ENCODE measurements at regions not wholly inside any gene's neighbourhood (a gene's known extent, or its start where the extent isn't known, plus 50 kb on each side); places are given as distances from the start of the nearest gene placed in this dataset.

- intact Hi-C loops (cut with DNase I): no loop called here
- TF ChIP-seq POLR2A (IDR thresholded peaks at IDR 0.05): no peak
- no peak for TF ChIP-seq CTCF (IDR thresholded peaks at IDR 0.05)
- DNase-seq (no peak), ATAC-seq (peak in 1 of 4 donors; percentile 42)
- H3K27me3 ChIP-seq: peaks cover 0 to 20% (median 0%) of the 10 kb centered on the region in 9 donors
- no peaks in the 10 kb centered on the region for H3K36me3 ChIP-seq
- H3K4me1 ChIP-seq: peaks cover 0 to 4% (median 0%) of the 10 kb centered on the region in 12 donors
- 87 to 91% (median 90%) methylated on average over 4 of the region's 4 CpGs for whole genome bisulfite sequencing, 4 donors
- H3K4me3 ChIP-seq: no peak overlapping the region
- no peak overlapping the region for H3K27ac ChIP-seq
- peaks cover 0 to 5% (median 0%) of the 10 kb centered on the region in 12 donors for H3K9me3 ChIP-seq
These were observed 303.2 kb upstream of the TLE3 start for GRCh38 chr15:70400766-70401541.

- Histone ChIP-seq H3K27ac (no peak overlapping the region), H3K4me1 (peaks cover 0 to 4% (median 0%) of the 10 kb centered on the region in 12 donors), H3K36me3 (no peaks in the 10 kb centered on the region), H3K4me3 (no peak overlapping the region), H3K9me3 (no peaks in the 10 kb centered on the region), H3K27me3 (peaks cover 0 to 29% (median 0%) of the 10 kb centered on the region in 9 donors)
- ATAC-seq: no peak
- no peak for DNase-seq
- TF ChIP-seq POLR2A (IDR thresholded peaks at IDR 0.05) (no peak), CTCF (IDR thresholded peaks at IDR 0.05) (no peak)
- intact Hi-C loops (cut with DNase I): no loop called here
These were observed 301.5 kb upstream of the TLE3 start for GRCh38 chr15:70399204-70399603.

- no peak for DNase-seq
- no peak for ATAC-seq
- Histone ChIP-seq H3K27me3 (peaks cover 0 to 29% (median 0%) of the 10 kb centered on the region in 9 donors), H3K9me3 (no peaks in the 10 kb centered on the region), H3K36me3 (no peaks in the 10 kb centered on the region), H3K4me1 (peaks cover 0 to 4% (median 0%) of the 10 kb centered on the region in 12 donors), H3K4me3 (no peak overlapping the region), H3K27ac (no peak overlapping the region)
- TF ChIP-seq POLR2A (IDR thresholded peaks at IDR 0.05) (no peak), CTCF (IDR thresholded peaks at IDR 0.05) (no peak)
- intact Hi-C loops (cut with DNase I): no loop called here
- 93 to 99% (median 98%) methylated on average over 4 of the region's 4 CpGs for WGBS, 4 donors
These were observed 301.0 kb upstream of the TLE3 start for GRCh38 chr15:70398694-70399093.

- WGBS, 4 donors: 87 to 96% (median 94%) methylated on average over 9 of the region's 9 CpGs
- DNase-seq: no peak
- intact Hi-C loops (cut with DNase I): no loop called here
These were observed 299.1 kb upstream of the TLE3 start for GRCh38 chr15:70396807-70397206.

More at GRCh38 chr15:70396807-70397206, 299.1 kb upstream of the TLE3 start:
- TF ChIP-seq CTCF (IDR thresholded peaks at IDR 0.05) (no peak), POLR2A (IDR thresholded peaks at IDR 0.05) (no peak)
- Histone ChIP-seq H3K4me1 (peaks cover 0 to 5% (median 0%) of the 10 kb centered on the region in 12 donors), H3K27ac (no peak overlapping the region), H3K9me3 (peaks cover 0 to 2% (median 0%) of the 10 kb centered on the region in 12 donors), H3K4me3 (no peak overlapping the region), H3K36me3 (no peaks in the 10 kb centered on the region), H3K27me3 (peaks cover 0 to 29% (median 0%) of the 10 kb centered on the region in 9 donors)
- ATAC-seq: no peak

All from heart left ventricle (tissue), 16 donors.